ENCODE measurements at regions not wholly inside any gene's neighbourhood (a gene's known extent, or its start where the extent isn't known, plus 50 kb on each side); places are given as distances from the start of the nearest gene placed in this dataset.
A peak's percentile ranks its signal among the peaks of the same experiment; 100 is the strongest.

GRCh38 chr7:156379324-156380070 lies 261.1 kb upstream of the RNF32 start (continued):
- TF ChIP-seq ZNF598 (CRISPR knock-in tag; IDR thresholded peaks at IDR 0.05; ENCODE audit: borderline replicate concordance) (no peak), HOXA3 (CRISPR knock-in tag; IDR thresholded peaks at IDR 0.05) (0 out of 2 replicates have a peak, but pooled peaks have one; percentile 24), MED8 (CRISPR knock-in tag; IDR thresholded peaks at IDR 0.05; ENCODE audit: insufficient replicate concordance) (no peak), ZNF292 (CRISPR knock-in tag; IDR thresholded peaks at IDR 0.05; ENCODE audit: borderline replicate concordance, low read depth) (no peak), HDAC2 (CRISPR knock-in tag; IDR thresholded peaks at IDR 0.05) (peak; percentile 68; the same call in 1 of the 2 replicates), NFAT5 (CRISPR knock-in tag; IDR thresholded peaks at IDR 0.05) (no peak), SATB2 (CRISPR knock-in tag; IDR thresholded peaks at IDR 0.05) (no peak), E2F1 (CRISPR knock-in tag; IDR thresholded peaks at IDR 0.05) (no peak), ZNF761 (CRISPR knock-in tag; conservative IDR thresholded peaks at IDR 0.05) (no peak), HHEX (CRISPR knock-in tag; IDR thresholded peaks at IDR 0.05) (0 out of 2 replicates have a peak, but pooled peaks have one; percentile 51), RFX3 (CRISPR knock-in tag; IDR thresholded peaks at IDR 0.05) (no peak), ARNTL (CRISPR knock-in tag; IDR thresholded peaks at IDR 0.05) (no peak), ZNF30 (CRISPR knock-in tag; IDR thresholded peaks at IDR 0.05) (no peak), FOXO4 (CRISPR knock-in tag; conservative IDR thresholded peaks at IDR 0.05) (no peak), ZNF784 (CRISPR knock-in tag; IDR thresholded peaks at IDR 0.05; ENCODE audit: borderline replicate concordance) (no peak), ZNF850 (CRISPR knock-in tag; conservative IDR thresholded peaks at IDR 0.05) (no peak), ZNF234 (CRISPR knock-in tag; conservative IDR thresholded peaks at IDR 0.05) (no peak), MEIS2 (CRISPR knock-in tag; IDR thresholded peaks at IDR 0.05) (no peak), REPIN1 (CRISPR knock-in tag; IDR thresholded peaks at IDR 0.05; ENCODE audit: borderline replicate concordance, low read depth) (no peak)
- TF ChIP-seq, protein P1, sequence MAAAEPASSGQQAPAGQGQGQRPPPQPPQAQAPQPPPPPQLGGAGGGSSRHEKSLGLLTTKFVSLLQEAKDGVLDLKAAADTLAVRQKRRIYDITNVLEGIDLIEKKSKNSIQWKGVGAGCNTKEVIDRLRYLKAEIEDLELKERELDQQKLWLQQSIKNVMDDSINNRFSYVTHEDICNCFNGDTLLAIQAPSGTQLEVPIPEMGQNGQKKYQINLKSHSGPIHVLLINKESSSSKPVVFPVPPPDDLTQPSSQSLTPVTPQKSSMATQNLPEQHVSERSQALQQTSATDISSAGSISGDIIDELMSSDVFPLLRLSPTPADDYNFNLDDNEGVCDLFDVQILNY (CRISPR knock-in tag; conservative IDR thresholded peaks at IDR 0.05), result no peak

Data from HepG2 (cell line).